Uterus (tissue), 2 donors: ENCODE measurements at regions not wholly inside any gene's neighbourhood (a gene's known extent, or its start where the extent isn't known, plus 50 kb on each side); places are given as distances from the start of the nearest gene placed in this dataset.

ENCODE experiments used
- POLR2A ChIP-seq, 2 donors: fragments of 450-650 bp; IDR thresholded peaks; one replicate each; pipeline ENCODE4 v1.6.1; 2016; ENCODE audit warnings: antibody characterized with exemption in 2 of 2, mild to moderate bottlenecking in 1 of 2, moderate library complexity in 1 of 2
- TF ChIP-seq, protein P1 (sequence below), 4 experiments: fragments of 200-600 bp in 2 of 4; fragments of 450-650 bp in 2 of 4; sonication (generic) in 2 of 4; IDR thresholded peaks; one replicate each; pipeline ENCODE4 v1.5.1; 2016 to 2019; ENCODE audit warnings: antibody characterized with exemption in 4 of 4, mild to moderate bottlenecking in 2 of 4, moderate library complexity in 1 of 4

GRCh38 chr1:193388683-193389082 lies 202.3 kb upstream of the B3GALT2 start:
- TF ChIP-seq, protein P1, sequence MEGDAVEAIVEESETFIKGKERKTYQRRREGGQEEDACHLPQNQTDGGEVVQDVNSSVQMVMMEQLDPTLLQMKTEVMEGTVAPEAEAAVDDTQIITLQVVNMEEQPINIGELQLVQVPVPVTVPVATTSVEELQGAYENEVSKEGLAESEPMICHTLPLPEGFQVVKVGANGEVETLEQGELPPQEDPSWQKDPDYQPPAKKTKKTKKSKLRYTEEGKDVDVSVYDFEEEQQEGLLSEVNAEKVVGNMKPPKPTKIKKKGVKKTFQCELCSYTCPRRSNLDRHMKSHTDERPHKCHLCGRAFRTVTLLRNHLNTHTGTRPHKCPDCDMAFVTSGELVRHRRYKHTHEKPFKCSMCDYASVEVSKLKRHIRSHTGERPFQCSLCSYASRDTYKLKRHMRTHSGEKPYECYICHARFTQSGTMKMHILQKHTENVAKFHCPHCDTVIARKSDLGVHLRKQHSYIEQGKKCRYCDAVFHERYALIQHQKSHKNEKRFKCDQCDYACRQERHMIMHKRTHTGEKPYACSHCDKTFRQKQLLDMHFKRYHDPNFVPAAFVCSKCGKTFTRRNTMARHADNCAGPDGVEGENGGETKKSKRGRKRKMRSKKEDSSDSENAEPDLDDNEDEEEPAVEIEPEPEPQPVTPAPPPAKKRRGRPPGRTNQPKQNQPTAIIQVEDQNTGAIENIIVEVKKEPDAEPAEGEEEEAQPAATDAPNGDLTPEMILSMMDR (IDR thresholded peaks at IDR 0.05): no peak
- TF ChIP-seq POLR2A (IDR thresholded peaks at IDR 0.05): no peak
